ENCODE measurements at regions not wholly inside any gene's neighbourhood (a gene's known extent, or its start where the extent isn't known, plus 50 kb on each side); places are given as distances from the start of the nearest gene placed in this dataset.
"Not testable (repeated sequence)": the region's sequence is repeated elsewhere in the genome, so short reads cannot be mapped to it uniquely, and the experiment has no call there.

- not testable (repeated sequence) for TF ChIP-seq CTCF (IDR thresholded peaks at IDR 0.05; ENCODE audit: low read depth, low read length, poor library complexity, severe bottlenecking); EZH2phosphoT487 (IDR thresholded peaks at IDR 0.05; ENCODE audit: borderline replicate concordance, low read length)
Observed at GRCh38 chr1:223903221-223903620, 57.5 kb upstream of the TP53BP2 start.
